ENCODE measurements at regions not wholly inside any gene's neighbourhood (a gene's known extent, or its start where the extent isn't known, plus 50 kb on each side); places are given as distances from the start of the nearest gene placed in this dataset.
"Not testable (repeated sequence)": the region's sequence is repeated elsewhere in the genome, so short reads cannot be mapped to it uniquely, and the experiment has no call there.

DNA sequence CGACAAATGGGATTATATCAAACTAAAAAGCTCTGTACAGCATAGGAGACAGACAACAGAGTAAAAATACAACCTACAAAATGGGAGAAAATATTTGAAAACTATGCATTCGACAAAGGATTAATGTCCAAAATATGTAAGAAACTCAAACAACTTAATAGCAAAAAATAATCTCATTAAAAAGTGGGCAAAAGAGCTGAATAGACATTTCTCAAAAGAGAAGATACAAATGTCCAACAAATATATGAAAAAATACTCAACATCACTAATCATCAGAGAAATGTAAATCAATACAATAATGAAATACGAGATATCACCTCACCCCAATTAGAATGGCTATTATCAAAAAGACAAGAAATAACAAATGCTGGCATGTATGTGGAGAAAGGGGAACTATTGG is 272.9 kb downstream of the KLHL13 start:
- no peak for DNase-seq

DNA sequence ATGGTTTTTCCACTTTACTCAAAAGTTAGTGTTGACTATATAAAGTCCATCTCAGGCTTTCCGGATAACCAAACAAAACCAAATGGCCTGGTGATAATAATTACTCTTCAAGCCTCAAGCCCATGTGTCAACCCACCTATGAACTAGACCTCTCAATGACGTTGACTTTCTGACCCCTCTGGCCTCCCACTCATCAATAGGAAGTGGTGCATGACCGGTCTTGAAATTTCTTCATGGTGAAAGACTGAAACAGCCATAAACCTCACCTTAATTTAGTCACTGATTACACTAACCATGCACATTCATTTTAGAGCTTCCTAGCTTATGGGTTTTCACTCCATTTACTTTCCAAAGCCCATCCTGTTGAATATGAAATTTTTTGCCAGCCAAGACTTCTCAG is 276.0 kb downstream of the KLHL13 start:
- no peak for DNase-seq

DNA sequence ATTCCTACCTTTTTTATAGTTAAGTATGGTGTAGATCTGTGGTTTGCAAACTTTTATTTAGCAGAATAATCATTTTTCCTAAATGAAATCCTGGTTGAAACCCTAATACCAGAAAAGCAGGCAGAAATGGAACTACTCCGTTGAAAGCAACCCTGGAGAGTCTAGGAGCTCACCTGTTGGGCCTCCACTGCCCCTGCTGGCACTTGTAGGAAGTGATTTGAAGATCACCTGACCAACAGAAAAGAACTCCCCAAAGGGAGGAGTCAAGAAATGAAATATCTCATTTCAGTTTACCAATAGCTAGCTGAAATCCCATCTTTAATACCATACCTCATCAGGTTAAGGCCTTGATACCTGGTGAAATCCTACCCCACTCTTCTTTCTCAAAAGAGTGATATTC is 277.1 kb downstream of the KLHL13 start:
- DNase-seq: no peak

DNA sequence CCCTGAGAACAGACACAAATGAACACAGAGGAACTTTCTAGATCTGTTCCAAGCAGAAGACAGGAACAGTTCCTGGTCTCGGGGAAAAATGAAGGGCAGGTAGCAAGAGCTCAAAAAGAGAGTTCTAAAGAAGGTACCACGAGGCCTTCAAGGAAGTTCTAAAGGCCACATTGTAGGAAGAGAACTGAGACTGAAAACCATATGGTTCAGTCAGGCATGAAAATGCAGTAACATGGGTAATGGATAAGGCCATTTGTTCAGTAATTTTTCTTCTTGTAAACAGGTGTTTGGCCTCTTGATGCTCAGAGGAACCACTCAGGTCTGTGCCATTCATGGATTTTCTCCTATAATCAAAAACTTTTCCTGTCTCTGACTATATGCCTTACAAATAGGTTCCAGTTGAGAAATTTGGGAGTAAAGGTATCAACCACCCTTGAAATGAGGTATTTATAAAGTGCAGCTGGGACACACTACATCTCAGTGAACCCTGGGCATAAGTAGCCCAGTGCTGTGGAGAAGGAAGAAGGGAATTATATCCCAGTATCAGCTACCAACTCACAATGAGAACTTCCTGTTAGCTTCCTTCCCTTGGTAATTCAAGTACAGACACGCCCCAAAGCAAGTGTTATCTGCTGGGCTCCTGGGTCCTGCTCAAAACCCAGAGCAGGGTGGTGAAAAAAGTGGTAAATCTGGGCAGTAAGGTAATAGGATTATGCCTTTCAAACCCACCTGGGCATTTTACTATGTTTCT is 277.9 kb downstream of the KLHL13 start:
- no peak for DNase-seq

DNA sequence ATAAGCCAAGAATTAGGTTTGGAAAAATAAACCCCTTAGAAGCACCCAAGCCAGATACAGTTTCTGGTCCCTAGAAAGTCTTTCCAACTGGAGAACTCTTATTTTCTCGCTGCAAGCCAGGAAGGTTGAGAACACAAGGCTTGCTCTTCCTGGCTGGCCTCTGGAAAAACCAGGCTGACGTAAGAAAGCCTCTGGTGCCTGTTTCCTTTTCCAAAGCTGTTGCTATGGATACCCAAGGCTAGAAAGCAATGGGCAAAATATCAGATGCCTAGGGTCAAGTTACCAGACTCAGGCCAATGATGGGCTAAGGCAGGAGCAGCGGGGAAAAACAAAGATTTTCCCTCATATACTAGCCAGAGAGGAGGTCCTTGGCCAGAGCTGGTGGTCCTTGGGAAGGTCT is 281.6 kb downstream of the KLHL13 start:
- no peak for DNase-seq

DNA sequence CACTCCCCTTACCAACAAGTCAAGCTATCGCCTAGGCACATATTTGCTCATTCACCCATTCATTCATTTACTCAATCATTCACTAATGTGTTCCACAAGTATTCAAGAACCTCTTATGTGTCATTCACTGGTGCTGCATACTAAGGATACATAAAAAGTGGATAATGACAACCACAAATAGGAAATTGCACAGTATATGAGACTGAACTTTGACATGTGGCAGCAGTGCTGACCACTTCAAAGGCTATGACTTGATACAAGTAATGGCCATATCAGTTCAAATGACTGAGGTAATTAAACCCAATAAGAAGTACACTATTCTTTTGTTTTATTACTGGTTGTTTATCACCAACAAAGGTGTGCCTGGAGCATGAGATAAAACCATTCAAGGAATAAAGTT is 282.5 kb downstream of the KLHL13 start:
- no peak for DNase-seq

DNA sequence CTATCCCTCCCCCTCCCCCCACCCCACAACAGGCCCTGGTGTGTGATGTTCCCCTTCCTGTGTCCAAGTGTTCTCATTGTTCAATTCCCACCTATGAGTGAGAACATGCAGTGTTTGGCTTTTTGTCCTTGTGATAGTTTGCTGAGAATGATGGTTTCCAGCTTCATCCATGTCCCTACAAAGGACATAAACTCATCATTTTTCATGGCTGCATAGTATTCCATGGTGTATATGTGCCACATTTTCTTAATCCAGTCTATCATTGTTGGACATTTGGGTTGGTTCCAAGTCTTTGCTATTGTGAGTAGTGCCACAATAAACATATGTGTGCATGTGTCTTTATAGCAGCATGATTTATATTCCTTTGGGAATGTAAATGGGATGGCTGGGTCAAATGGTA is 295.1 kb downstream of the KLHL13 start:
- not testable (repeated sequence) for DNase-seq

DNA sequence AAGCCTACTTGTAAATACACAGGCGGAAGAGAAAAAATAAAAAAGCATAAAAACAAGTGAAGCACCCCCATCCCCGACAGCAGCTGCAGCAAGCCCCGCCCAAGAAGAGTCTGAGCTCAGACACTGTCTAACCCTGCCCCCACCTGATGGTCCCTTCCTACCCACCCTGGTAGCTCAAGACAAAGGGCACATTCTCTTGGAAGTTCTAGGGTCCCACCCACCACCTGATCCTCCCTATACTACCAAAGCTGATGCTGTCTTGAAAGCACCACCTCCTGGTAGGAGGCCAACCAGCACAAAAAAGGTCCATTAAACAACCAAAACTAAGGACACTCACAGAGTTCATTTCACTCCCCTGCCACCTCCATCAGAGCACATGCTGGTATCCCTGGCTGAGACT is 308.2 kb downstream of the KLHL13 start:
- no peak for DNase-seq

DNA sequence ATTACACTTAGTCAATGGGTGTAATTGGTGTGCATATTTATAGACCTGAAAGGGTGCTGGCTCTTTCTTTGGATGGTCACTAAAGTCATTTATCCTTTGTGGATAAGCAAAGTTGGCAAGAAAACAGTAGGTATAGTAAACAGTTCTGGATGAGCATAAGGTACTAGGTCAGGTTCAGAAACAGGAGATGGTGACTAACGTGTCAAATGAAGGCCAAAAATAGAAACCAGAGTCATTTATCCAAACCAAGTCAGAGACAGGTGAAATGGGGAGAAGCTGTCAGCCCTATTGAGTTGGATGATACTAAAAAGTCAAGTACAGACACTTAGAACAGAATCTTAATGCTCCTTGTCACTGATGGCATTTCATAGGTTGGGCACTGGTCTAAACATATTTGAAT is 313.1 kb downstream of the KLHL13 start:
- no peak for DNase-seq

DNA sequence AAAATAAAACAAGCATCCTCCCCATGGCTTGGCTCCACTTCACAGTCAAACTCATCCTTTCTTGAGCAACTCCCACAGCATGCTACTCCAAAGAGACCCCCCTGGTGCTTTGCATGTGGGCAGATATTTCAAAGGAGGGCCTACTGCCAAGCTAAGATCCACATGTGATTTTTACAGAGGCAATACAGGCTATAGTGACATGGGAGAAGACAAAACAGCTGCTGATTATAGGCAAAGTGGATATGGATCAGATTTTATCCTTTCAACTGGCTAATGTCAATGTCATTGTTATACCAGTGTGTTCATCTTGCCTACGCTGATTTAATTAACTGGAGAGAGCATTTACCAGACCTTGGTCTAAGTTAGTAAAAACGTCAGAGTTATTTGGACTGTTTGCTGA is 328.3 kb downstream of the KLHL13 start:
- no peak for DNase-seq

DNA sequence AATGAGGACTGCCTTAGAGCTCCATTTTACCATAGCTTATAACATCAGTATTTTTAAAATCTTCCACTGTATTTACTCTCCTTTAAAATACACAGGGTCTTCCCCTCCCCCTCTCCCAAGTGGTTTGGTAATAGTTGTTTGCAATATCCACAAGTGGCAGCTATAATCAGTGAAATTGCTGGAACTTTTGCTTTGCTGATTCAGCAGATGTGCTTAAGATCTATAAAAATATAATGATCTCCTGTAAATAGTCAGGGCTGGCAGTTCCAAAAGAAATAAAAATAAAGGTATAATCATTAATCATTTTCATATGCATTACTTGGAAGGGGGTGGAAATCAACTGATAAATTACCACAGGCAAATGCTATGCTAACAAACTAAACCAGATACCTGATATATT is 345.2 kb downstream of the KLHL13 start:
- DNase-seq: no peak

DNA sequence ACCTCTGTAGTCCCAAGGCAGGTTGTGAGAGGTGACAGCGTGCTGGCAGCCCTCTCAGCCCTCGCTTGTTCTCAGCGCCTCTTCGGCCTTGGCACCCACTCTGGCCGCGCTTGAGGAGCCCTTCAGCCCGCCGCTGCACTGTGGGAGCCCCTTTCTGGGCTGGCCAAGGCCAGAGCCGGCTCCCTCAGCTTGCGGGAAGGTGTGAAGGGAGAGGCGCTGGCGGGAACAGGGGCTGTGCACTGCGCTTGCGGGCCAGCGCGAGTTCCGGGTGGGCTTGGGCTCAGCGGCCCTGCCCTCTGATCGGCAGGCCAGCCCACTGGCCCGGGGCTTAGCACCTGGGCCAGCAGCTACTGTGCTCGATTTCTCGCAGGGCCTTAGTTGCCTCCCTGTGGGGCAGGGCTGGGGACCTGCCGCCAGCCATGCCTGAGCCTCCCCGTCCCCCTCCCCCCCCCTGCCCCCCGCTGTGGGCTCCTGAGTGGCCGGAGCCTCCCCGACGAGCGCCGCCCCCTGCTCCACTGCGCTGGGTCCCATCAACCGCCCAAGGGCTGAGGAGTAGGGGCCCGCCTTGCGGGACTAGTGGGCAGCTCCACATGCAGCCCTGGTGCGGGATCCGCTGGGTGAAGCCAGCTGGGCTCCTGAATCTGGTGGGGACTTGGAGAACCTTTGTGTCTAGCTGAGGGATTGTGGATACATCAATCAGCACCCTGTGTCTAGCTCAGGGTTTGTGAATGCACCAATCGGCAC is 347.6 kb downstream of the KLHL13 start:
- no peak for DNase-seq

DNA sequence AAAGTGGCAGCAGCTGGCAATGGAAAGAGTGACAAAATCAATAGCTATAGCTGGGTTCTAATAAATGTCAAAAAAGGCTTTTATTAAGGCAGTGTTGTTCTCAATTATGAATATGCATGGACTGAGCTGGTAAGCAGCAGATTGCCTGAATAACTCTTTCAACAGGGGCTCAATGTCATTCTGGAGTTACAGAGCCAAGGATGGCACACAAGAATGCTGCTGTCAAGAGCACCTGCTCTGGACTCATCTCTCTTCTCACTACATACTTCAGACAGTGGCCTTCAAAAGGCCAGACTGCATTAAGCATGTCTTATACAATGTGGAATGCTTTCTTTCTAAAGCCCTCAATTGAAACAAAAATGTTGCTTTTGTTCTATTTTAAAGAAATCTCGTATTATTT is 351.4 kb downstream of the KLHL13 start:
- no peak for DNase-seq

DNA sequence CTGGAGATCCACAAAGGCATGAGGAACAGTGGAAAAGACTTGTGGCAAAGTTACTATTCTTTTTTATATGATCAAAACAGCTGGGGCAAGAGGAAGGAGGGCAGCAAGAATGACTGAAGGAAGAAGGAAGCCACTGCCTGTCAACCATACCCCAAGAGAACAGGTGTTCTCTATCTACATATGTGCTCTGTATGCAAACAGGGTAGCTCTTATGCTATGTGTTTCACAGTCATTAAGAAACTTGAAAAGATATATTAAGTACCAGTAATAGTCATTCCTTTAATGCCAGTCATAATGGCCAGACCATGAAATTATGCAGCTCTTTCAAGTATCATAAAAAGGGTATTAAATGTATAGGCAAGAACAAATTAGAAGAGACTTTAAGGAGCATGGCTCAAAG is 363.9 kb downstream of the KLHL13 start:
- no peak for DNase-seq

DNA sequence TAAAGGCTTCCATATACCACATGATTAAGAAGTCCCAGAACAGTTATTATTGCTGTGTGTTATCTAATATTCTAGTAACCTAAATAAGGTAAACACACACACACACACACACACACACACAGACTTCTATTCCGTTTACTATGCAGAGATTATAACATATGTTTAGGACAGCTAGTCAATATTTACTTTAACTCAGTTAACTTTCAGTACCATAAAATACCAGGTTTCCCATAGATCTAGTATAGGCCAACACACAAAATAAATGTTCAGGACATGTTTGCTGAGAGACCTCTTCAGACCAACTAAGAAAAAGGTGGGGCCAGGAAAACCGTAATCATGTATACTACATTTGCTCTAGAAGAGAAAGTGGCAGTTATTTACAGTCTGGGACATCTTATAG is 365.5 kb downstream of the KLHL13 start:
- no peak for DNase-seq

DNA sequence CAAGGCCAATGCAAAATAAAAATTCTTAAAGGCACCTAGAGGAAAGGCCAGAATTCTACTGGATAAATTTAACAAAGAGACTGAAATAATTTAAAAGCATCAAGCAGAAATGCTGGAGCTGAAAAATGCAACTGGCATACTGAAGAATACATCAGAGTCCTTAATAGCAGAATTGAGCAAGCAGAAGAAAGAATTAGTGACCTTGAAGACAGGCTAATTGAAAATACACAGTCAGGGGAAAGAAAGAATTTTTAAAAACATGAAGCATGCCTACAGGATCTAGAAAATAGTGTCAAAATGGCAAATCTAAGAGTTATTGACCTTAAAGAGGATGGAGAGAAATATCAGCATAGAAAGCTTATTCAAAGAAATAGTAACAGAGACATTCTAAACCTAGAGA is 371.7 kb downstream of the KLHL13 start:
- DNase-seq: no peak

DNA sequence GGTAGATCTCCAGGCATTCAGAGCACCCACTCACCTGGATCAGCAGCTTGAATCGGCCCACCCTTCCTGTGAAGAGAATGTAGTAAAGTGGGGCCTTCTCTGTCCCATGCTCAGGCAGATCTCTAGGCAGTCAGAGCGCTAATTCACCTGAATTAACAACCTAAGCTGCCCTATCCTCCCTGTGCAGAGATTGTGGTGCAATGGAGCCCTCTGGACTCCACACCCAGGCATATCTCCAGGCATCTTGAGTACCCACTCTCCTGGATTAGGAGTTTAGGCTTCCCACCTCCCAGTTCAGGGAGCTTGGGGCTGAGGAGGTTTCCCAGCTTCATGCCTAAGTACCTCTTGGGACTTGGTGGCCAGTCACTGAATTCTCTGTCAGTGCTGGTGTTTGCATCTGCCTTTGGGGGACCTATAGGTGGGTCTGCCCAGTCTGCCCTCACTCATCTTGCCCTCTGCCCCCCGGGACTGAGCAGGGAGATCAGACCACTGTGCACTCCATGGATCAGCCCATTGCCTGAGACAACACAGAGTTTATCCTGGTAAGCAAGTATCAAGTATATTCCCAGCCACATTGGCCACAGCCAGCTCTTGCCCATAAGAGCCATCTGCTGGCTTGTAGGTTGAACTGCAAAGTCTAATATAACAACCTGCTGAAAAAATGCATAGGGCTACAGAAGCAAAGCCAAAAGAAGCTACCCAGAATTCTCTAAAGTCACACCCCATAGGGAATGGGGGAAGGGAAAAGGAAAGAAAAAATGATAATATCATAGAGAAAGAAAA is 372.9 kb downstream of the KLHL13 start:
- DNase-seq: peak; percentile 1

DNA sequence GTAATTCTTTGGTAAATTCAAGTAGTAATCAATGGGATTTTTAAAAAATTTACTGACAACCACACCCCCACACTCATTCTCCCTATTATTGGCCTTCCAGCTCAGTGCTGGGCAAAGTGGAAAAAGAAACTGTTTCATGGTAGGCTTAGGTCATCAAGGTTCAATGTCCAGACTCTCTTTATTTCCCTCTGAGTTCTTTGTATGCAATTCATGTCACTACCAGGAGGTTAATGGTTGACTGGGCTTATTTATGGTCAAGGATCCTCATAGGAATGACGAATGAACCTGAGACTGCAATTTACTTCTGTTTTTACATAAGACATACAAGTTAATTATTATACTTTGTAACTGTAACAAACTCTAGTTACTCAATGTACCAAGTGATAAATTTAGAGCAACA is 403.2 kb downstream of the KLHL13 start:
- no peak for DNase-seq

DNA sequence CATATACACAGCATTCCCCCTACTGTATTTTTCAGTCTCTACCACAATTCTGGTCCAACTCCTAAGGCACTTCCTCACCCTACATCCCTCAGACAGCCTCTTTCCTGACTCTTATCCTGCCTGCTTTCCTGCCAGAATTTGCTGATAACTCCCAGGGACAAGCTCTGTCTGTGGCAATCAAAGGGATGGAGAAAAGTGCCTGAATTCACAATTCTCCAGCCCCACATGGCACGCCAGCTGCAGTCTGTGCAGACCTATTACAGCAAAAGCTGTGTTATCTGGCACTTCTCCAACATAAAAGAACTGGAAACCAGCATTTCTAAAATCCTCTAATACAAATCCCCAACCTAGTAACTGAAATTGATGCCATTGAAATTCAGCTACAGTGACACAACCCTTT is 404.8 kb downstream of the KLHL13 start:
- no peak for DNase-seq

DNA sequence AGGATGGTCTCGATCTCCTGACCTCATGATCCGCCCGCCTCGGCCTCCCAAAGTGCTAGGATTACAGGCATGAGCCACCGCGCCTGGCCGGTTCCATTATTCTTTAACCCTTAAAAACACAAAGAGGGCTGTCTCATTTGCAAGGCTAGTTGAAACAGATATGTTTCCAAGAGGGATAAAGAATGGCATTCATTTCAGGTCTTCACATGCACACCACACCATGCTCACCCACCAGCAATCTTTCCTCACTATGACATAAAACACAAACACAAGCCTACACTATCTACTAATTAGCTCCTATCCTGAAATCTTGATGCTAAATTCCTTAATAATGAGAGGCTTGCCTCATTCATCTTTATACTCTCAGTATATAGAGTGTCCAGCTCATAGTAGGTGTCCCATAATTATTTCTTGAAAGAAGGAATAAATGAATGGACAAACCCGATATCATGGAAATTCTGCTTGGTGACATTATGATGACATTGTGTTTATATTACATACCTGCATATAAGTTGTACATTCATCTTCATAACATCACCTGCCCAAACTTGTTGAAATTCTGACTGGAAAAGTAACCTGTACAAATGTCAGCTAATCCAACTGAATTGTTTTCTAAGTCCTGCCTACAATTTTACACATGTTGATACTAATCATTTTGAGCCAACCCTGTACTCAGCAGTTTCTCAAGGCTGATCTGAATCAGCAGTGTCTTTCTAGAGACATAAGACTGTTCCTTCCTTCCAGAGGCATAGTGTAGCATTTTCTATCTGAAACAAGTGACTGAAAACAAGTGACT is 408.5 kb downstream of the KLHL13 start:
- no peak for DNase-seq

DNA sequence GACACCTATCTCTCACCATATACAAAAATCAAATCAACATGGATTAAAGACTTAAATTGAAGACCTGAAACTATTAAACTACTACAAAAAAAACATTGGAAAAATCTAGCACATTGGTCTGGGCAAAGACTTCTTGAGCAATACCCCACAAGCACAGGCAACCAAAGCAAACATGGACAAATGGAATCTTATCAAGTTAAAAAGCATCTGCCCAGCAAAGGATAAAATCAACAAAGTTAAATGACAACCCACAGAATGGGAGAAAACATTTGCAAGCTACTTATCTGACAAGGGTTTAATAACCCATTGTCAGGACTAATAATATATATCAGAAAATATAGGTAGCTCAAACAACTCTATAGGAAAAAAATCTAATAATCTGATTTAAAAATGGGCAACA is 415.6 kb downstream of the KLHL13 start:
- DNase-seq: no peak

DNA sequence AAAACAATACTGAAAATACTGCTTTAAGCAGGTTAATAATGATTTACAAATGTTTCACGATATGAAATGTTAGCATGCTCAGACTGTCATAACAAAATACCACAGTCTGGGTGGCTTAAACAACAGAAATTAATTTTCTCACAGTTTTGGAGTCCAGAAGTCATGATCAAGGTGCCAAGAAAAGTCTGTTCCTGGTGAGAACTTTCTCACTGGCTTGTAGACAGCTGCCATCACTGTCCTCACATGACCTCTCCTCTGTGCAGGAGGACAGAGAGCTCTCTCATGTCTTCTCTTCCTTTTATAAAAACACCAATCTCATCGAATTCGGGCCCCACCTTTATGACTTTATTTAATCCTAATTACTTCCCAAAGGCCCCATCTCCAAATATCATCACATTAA is 426.7 kb downstream of the KLHL13 start:
- DNase-seq: no peak

DNA sequence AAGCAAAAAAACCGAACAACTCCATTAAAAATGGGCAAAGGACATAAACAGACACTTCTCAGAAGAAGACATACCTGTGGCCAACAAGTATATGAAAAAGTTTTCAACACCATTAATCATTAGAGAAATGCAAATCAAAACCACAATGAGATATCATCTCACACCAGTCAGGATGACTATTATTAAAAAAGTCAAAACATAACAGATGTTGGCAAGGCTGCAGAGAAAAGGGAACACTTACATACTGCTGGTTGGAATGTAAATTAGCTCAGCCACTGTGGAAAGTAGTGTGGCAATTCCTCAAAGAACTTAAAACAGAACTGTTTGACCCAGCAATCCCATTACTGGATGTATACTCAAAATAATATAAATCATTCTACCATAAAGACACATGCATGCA is 436.3 kb downstream of the KLHL13 start:
- DNase-seq: no peak
